ENCODE measurements at regions not wholly inside any gene's neighbourhood (a gene's known extent, or its start where the extent isn't known, plus 50 kb on each side); places are given as distances from the start of the nearest gene placed in this dataset.
"Not testable (repeated sequence)": the region's sequence is repeated elsewhere in the genome, so short reads cannot be mapped to it uniquely, and the experiment has no call there.

DNA sequence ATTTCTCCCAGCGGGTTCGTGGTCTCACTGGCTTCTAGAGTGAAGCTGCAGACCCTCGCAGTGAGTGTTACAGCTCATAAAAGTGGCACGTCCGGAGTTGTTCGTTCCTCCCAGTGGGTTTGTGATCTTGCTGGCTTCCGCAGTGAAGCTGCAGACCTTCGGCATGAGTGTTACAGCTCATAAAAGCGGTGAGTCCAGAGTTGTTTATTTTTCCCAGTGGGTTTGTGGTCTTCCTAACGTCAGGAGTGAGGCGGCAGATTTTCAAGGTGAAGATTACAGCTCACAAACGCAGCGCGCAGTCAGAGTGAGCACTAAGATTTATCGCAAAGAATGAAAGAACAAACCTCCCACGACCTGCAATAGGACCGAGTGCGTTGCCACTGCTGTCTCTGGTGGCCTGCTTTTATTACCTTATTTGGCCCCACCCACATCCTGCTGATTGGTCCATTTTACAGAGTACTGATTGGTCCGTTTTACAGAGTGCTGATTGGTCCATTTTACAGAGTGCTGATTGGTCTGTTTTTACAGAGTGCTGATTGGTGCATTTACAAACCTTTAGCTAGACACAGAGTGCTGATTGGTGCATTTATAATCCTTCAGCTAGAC, 90.0 kb upstream of the SHISA6 start:
- TF ChIP-seq MYC (IDR thresholded peaks at IDR 0.05; ENCODE audit: low read depth, low read length): not testable (repeated sequence)
- TF ChIP-seq, protein P1, sequence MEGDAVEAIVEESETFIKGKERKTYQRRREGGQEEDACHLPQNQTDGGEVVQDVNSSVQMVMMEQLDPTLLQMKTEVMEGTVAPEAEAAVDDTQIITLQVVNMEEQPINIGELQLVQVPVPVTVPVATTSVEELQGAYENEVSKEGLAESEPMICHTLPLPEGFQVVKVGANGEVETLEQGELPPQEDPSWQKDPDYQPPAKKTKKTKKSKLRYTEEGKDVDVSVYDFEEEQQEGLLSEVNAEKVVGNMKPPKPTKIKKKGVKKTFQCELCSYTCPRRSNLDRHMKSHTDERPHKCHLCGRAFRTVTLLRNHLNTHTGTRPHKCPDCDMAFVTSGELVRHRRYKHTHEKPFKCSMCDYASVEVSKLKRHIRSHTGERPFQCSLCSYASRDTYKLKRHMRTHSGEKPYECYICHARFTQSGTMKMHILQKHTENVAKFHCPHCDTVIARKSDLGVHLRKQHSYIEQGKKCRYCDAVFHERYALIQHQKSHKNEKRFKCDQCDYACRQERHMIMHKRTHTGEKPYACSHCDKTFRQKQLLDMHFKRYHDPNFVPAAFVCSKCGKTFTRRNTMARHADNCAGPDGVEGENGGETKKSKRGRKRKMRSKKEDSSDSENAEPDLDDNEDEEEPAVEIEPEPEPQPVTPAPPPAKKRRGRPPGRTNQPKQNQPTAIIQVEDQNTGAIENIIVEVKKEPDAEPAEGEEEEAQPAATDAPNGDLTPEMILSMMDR (IDR thresholded peaks at IDR 0.05; ENCODE audit: extremely low read depth in 1 of 2, insufficient read depth in 1 of 2, low read depth in 1 of 2, low read length in 2 of 2): not testable (repeated sequence)
